EH (cell line): ENCODE measurements at regions not wholly inside any gene's neighbourhood (a gene's known extent, or its start where the extent isn't known, plus 50 kb on each side); places are given as distances from the start of the nearest gene placed in this dataset.

Experiments
- DNase-seq: peaks from one replicate; pipeline ENCODE4 v3.0.0-alpha.2; 2015; ENCODE audit warnings: low read depth

- DNase-seq: no peak
These were observed 53.0 kb upstream of the SMOX start for GRCh38 chr20:4095639-4096038.

DNA sequence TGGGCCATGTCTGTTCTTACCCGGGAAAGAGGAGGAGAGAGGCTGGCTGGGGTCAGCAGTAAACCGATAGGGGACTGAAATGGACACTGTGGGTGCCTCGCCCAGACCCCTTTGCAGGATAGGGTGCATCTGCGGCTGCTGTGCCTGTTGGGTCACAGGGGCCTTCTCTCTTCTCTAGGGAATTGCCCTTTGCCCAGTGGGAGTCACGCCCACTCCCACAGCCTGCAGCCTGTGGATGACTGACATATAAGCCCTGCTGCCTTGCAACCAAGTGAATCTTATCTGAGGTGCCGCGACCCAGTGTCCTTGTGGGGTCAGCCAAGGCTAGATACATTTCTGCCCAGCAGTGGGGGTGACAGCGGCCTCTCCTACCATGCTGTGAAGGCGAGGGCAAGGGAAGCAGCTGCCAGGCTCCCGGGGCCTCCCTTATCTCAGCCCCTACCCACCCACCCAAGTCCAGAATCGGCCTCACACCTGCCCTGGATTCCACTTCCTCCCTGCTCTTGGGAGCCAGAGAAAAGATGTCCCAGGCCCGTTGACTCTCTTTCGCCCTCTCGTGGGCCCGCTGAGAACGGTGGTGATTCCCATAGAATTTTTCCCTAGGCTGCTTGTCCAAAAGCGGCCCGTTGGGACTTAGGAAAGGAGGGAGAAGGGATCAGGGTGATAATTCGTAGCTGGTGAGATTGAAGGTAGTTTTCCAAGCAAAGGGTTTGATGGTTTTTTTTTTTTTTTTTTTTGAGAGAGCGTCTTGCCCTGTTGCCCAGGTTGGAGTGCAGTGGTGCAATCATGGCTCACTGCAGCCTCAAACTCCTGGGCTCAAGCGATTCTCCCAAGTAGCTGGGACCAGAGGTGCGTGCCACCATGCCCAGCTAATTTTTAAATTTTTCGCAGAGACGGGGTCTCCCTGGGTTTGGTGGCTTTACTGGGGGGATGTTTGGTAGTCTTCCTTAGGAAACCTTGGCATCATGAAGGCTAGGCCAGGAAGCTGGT is 56.8 kb upstream of the SMOX start:
- DNase-seq: peak; percentile 65

DNA sequence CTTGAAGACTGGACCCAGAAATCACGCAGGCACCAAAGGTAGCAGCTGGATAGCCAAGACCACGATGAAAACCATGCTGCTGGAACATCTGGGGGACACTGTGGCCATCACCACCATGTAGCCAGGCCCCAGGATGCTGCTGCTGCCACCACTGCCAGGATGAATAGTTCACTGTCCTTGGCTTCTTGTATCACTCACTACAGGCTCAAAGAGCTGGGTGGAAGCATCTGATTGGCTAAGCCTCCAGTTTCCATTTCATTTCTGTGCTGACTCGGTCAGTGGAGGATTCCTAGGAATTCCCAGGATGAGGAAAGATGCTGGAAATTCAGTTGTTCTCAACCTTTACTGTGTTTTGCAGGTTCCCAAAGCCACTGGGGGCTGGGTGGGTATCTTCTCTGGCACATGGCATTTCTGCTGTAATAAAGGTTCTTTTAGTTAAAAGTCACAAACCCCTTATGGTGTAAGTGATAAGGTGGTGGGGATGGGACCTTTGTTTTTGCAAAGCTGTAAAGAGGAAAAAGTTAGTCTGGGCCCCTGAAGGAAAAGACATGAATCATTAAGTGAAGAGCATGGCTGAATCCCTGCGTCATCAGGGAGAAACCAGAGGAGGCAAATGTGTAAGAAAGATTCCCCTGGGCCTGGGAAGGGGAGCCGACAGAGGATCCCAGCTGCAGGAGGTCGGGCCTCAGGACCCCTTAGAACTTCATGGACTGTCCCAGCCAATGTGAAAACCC is 57.7 kb upstream of the SMOX start:
- peak; percentile 92 for DNase-seq

- peak; percentile 37 for DNase-seq
These were observed 58.7 kb upstream of the SMOX start for GRCh38 chr20:4089756-4090487.

- no peak for DNase-seq
These were observed 59.9 kb upstream of the SMOX start for GRCh38 chr20:4088766-4089165.

DNA sequence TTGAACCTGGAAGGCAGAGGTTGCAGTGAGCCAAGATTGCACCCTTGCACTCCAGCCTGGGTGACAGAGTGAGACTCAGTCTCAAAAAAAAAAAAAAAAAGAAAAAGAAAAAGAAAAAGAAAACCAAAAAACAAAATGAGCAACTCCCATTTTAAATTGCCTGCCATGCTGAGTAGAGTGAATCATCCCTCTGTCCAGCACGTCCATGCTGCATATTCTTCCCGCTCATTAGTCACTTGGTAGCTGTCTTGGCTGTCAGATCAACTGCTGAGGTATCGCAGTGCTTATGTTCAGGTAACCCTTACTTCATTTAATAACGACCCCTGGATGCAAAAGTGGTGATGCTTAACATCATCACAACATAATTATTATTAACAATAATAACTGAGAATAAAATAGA is 60.7 kb upstream of the SMOX start:
- DNase-seq: peak; percentile 75

- DNase-seq: no peak
These were observed 61.6 kb upstream of the SMOX start for GRCh38 chr20:4086771-4087687.

GRCh38 chr20:4084721-4085120 is 63.9 kb upstream of the SMOX start:
- no peak for DNase-seq

GRCh38 chr20:4084096-4084495 is 64.5 kb upstream of the SMOX start:
- no peak for DNase-seq

DNA sequence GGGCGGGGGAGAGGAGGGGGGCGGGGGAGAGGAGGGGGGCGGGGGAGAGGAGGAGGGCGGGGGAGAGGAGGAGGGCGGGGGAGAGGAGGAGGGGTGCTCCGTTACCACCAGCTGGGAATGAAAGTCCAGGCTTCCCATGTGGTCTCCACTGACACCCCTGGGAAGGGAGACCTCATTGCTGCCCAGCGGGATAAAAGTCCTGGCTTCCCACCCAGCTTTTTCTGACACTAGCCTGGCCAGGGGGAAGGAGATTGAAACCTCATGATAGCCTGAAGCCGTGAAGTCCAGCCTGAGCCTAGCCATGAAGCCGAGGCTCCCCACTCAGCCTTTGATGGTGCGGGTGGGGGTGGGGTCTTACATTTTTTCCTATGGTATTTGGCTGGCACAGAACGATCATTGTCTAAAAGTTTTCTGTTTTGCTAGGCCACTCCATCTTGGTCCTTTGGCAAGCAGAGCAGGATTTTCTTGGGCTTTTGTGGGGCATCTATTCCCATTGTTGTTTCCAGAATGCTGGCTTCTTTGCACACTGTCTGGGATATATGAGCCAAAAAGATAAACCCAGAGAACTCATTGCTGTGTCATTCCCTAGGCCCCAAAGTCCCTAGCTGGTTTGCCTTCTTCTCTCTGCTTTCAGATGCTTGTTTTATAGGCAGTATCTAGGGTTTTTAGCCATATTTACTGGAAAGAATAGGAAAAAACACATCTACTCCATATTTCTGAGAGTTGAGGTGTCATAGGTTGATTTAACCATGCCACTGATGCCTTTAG is 65.3 kb upstream of the SMOX start:
- DNase-seq: peak; percentile 42

DNA sequence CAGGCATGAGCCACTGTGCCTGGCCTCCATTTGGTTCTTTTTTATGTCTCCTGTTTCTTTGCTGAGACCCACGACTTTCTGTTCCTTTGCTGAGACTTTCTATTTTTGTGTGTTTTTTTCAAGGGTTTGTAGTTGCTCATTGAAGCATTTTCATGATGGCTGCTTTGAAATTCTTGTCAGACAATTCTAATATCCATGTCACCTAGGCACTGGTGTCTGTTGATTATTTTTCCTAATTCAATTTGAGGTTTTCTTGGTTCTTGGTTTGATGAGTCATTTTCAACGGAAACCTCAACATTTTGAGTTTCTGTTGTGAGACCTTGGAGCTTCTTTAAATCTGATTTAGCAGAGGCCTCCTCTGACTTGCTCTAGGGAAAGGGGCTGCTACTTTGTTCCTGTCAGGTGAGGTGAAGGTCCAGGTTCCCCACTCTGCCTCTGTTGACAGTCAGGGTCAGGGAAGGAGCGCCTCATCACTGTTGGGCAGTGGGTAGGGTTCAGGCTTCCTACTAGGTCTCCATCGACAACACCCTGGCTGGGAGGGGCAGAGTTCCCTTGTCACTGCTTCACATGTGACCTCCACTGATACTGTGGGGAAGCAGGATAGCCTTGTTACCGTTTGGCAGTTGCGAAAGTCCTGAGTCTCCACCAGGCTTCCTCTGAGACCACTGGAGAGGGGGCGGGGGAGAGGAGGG is 66.1 kb upstream of the SMOX start:
- DNase-seq: peak; percentile 82

DNA sequence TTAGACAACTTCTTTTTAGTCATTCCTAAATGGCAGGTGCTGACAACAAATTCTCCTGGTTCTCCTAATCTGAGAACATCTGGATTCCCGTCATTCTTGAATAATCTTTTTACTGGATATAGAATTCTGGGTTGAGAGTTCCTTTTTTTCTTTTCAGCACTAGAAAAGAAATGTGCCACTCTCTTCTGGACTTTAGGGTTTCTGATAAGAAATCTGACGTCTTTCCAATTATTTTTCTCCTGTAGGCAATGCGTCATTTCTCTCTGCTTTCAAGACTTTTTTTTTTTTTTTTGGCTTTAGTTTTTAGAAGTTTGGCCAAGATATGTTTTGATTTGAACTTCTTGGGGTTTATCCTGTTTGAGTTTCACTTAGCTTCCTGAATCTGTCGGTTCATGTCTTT is 66.1 kb upstream of the RNF24 start:
- no peak for DNase-seq

DNA sequence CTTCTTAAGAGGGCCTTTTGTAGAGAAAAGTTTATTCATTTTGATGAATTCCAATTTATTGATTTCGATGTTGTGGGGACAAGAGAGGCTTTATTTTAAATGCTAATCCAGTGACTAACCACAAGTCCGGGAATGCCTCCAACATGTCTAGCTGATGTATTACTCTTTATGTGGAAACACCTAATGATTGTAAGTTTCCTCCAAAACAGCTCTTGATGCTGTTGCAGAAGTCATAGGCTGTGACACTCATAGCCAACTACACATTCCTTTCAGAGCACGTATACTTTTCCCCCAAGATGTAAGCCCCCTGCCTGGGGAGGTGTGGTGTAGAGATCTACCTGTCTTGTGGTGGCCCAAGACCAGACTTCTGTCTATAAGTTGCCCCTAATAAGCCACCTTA is 61.3 kb upstream of the RNF24 start:
- DNase-seq: peak; percentile 87

DNA sequence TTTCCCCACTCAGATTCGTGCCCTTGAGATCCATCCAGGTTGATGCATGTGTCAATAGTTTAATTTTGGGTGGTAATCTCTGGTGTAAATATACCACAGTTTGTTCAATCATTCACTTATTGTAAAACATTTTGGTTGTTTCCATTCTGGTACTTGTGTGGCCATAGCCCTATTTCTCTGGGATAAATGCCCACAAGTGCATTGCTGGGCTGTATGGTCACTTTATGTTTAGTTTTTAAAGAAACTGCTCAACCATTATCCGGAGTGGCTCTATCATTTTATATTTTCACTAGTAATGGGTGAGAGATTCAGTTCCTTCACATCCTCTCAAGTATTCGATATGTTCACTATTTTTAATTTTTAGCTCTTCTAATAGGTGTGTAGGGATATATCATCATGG is 60.7 kb upstream of the RNF24 start:
- DNase-seq: no peak

DNA sequence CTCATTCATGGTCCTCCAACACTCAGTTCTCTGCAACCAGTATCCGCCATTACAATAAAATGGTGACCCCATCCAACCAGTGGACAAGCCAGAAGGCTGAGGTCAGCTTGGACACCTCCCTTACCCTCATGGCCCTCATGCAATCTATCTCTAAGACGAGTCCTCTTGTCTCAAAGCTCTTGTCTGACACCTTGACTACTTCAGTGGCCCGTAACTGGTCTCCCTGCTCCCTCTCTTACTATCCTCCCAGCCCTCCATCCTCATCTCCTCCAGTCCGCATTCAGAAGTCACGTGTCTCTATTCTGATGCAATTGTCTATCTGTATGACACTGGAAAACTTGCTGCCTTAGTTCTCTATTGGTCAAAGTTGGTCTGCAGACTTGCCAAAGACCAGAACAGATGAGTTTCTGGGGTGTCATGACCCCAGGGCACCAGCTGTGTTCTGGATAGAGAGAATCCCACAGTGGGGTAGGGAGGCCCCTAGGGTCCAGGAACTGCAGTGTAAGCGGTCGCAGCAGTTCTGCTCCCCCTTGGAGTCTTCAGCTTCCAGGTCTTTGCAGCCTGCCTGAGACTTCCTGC is 59.6 kb upstream of the RNF24 start:
- DNase-seq: no peak

DNA sequence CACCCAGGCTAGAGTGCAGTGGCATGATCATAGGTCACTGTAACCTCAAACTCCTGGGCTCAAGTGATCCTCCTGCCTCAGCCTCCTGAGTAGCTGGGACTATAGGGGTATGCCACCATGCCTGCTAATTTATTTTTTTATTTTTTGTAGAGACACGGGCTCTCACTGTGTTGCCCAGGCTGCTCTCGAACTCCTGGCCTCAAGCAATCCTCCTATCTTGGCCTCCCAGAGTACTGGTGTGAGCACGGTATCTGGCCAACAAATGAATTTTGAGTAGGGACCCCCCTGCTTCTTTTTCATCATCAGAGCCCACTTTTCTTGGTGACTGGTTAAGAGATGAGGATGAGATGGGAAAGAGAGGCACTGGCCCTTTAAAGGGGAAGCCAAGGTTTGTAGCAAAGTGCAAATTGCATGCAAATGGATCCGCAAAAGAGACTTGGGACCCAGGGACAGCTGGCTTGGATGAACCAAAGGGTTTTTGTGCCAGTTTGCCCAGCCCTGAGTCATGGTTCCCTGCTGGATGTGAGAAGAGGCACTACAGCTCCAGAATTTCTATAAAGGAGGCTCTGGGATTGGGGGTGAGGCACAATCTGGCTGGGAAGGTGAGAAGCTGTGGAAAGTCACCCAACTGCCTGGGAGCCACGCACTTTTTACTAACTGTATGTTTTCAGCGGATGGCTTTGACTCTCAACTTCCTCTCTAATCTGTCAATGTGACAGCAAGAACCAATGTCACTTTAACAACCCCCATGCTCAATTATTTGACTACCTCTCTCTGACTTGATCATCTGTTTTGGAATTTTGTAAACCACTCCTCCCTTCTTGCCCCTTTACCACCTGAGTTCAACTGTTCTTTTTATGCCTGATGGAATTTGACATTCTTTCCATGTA is 58.7 kb upstream of the RNF24 start:
- no peak for DNase-seq

GRCh38 chr20:4071178-4071693 is 55.9 kb upstream of the RNF24 start:
- no peak for DNase-seq
